ENCODE measurements at regions not wholly inside any gene's neighbourhood (a gene's known extent, or its start where the extent isn't known, plus 50 kb on each side); places are given as distances from the start of the nearest gene placed in this dataset.

GRCh38 chr18:40489301-40489700 lies 1465.7 kb upstream of the PIK3C3 start:
- DNase-seq: no peak

- no peak for DNase-seq
Measured at GRCh38 chr18:40485318-40485717, 1469.7 kb upstream of the PIK3C3 start.

- DNase-seq: no peak
Measured at GRCh38 chr18:40473221-40474029, 1481.6 kb upstream of the PIK3C3 start.

- DNase-seq: no peak
Measured at GRCh38 chr18:40470723-40471122, 1484.3 kb upstream of the PIK3C3 start.

- DNase-seq: no peak
Measured at GRCh38 chr18:40469851-40470250, 1485.2 kb upstream of the PIK3C3 start.

- no peak for DNase-seq
Measured at GRCh38 chr18:40469316-40469715, 1485.7 kb upstream of the PIK3C3 start.

GRCh38 chr18:40464032-40464431 lies 1491.0 kb upstream of the PIK3C3 start:
- no peak for DNase-seq

- DNase-seq: no peak
Measured at GRCh38 chr18:40453903-40454302, 1501.1 kb upstream of the PIK3C3 start.

- no peak for DNase-seq
Measured at GRCh38 chr18:40452599-40452998, 1502.4 kb upstream of the PIK3C3 start.

GRCh38 chr18:40450751-40451150 lies 1504.3 kb upstream of the PIK3C3 start:
- no peak for DNase-seq

GRCh38 chr18:40447820-40448219 lies 1507.2 kb upstream of the PIK3C3 start:
- DNase-seq: no peak

GRCh38 chr18:40440088-40440487 lies 1514.9 kb upstream of the PIK3C3 start:
- no peak for DNase-seq

- DNase-seq: no peak
Measured at GRCh38 chr18:40437517-40437916, 1517.5 kb upstream of the PIK3C3 start.

GRCh38 chr18:40431071-40431985 lies 1523.7 kb upstream of the PIK3C3 start:
- DNase-seq: no peak

GRCh38 chr18:40423291-40423690 lies 1531.7 kb upstream of the PIK3C3 start:
- no peak for DNase-seq

GRCh38 chr18:40420675-40421074 lies 1534.4 kb upstream of the PIK3C3 start:
- no peak for DNase-seq

GRCh38 chr18:40417501-40417900 lies 1537.5 kb upstream of the PIK3C3 start:
- DNase-seq: peak; percentile 72

GRCh38 chr18:40415821-40416220 lies 1539.2 kb upstream of the PIK3C3 start:
- DNase-seq: peak; percentile 1

GRCh38 chr18:40415176-40415791 lies 1539.8 kb upstream of the PIK3C3 start:
- DNase-seq: no peak

- peak; percentile 35 for DNase-seq
Measured at GRCh38 chr18:40414155-40414754, 1540.8 kb upstream of the PIK3C3 start.

- DNase-seq: peak; percentile 58
Measured at GRCh38 chr18:40413160-40413559, 1541.9 kb upstream of the PIK3C3 start.

GRCh38 chr18:40412410-40412809 lies 1542.6 kb upstream of the PIK3C3 start:
- no peak for DNase-seq

- no peak for DNase-seq
Measured at GRCh38 chr18:40407909-40408308, 1547.1 kb upstream of the PIK3C3 start.
